Stimulated activated naive CD4-positive, alpha-beta T cell (primary cell): ENCODE measurements at regions not wholly inside any gene's neighbourhood (a gene's known extent, or its start where the extent isn't known, plus 50 kb on each side); places are given as distances from the start of the nearest gene placed in this dataset.
"Not testable (repeated sequence)": the region's sequence is repeated elsewhere in the genome, so short reads cannot be mapped to it uniquely, and the experiment has no call there.

Source experiments
- DNase-seq, 6 experiments: peaks; one replicate each; lab custom pipeline; 2025; lab: John Stamatoyannopoulos, UW

- DNase-seq: no peak
Observed at GRCh38 chr5:120999550-120999949, 535.5 kb downstream of the PRR16 start.

GRCh38 chr5:121006217-121006616, 542.1 kb downstream of the PRR16 start:
- no peak for DNase-seq

GRCh38 chr5:121008041-121008440, 543.9 kb downstream of the PRR16 start:
- no peak for DNase-seq

- no peak for DNase-seq
Observed at GRCh38 chr5:121009058-121009457, 545.0 kb downstream of the PRR16 start.

GRCh38 chr5:121018004-121018403, 553.9 kb downstream of the PRR16 start:
- DNase-seq: no peak

- DNase-seq: no peak
Observed at GRCh38 chr5:121019106-121019505, 555.0 kb downstream of the PRR16 start.

GRCh38 chr5:121019734-121020133, 555.6 kb downstream of the PRR16 start:
- no peak for DNase-seq

- DNase-seq: no peak
Observed at GRCh38 chr5:121021681-121022080, 557.6 kb downstream of the PRR16 start.

- no peak for DNase-seq
Observed at GRCh38 chr5:121024416-121025311, 560.6 kb downstream of the PRR16 start.

- no peak for DNase-seq
Observed at GRCh38 chr5:121025671-121026070, 561.6 kb downstream of the PRR16 start.

GRCh38 chr5:121027636-121028035, 563.5 kb downstream of the PRR16 start:
- no peak for DNase-seq

- DNase-seq: no peak
Observed at GRCh38 chr5:121029536-121030245, 565.6 kb downstream of the PRR16 start.

GRCh38 chr5:121031491-121031890, 567.4 kb downstream of the PRR16 start:
- no peak for DNase-seq

- DNase-seq: no peak
Observed at GRCh38 chr5:121033334-121033733, 569.2 kb downstream of the PRR16 start.

- no peak for DNase-seq
Observed at GRCh38 chr5:121038438-121038837, 574.3 kb downstream of the PRR16 start.

GRCh38 chr5:121049971-121050370, 585.9 kb downstream of the PRR16 start:
- no peak for DNase-seq

- DNase-seq: no peak
Observed at GRCh38 chr5:121053055-121053985, 589.2 kb downstream of the PRR16 start.

GRCh38 chr5:121055586-121055985, 591.5 kb downstream of the PRR16 start:
- DNase-seq: no peak

- not testable (repeated sequence) for DNase-seq
Observed at GRCh38 chr5:121064241-121064640, 600.1 kb downstream of the PRR16 start.

- no peak for DNase-seq
Observed at GRCh38 chr5:121086671-121087070, 622.6 kb downstream of the PRR16 start.

GRCh38 chr5:121087560-121087959, 623.5 kb downstream of the PRR16 start:
- no peak for DNase-seq

- no peak for DNase-seq
Observed at GRCh38 chr5:121088341-121088740, 624.2 kb downstream of the PRR16 start.
